B cell (primary cell): ENCODE measurements at regions not wholly inside any gene's neighbourhood (a gene's known extent, or its start where the extent isn't known, plus 50 kb on each side); places are given as distances from the start of the nearest gene placed in this dataset.

Source experiments
- ATAC-seq: fragments of 200-7000 bp; cut with Tn5 transposase; one replicate; pipeline ENCODE4 v1.10.0; 2021; ENCODE audit warnings: low read depth, mild to moderate bottlenecking, moderate number of reproducible peaks, moderate library complexity
- CTCF ChIA-PET: fragments of 350-600 bp; sonication (Branson Sonifier 250); formaldehyde crosslinking; loops from one replicate; lab custom pipeline; 2021; ENCODE audit warnings: antibody characterized with exemption, inconsistent platforms; lab: Charles Lee
- POLR2A ChIA-PET: fragments of 350-600 bp; sonication (Branson Sonifier 250); formaldehyde crosslinking; loops from one replicate; lab custom pipeline; 2021; ENCODE audit warnings: antibody characterized with exemption; lab: Charles Lee
- DNase-seq: peaks from one replicate; pipeline ENCODE4 v3.0.0; 2013
- H2AFZ ChIP-seq: 2 replicates; pipeline ENCODE4 v1.6.1; 2012; ENCODE audit warnings: mild to moderate bottlenecking, low read depth, low read length; ENCODE audit not compliant: insufficient read depth, poor library complexity, severe bottlenecking
- H3K27ac ChIP-seq, 2 donors: 1 replicate in 1 of 2; 2 replicates in 1 of 2; pipeline ENCODE4 v1.5.1; 2012 to 2013; ENCODE audit warnings: low read length in 2 of 2, mild to moderate bottlenecking in 2 of 2, moderate library complexity in 1 of 2
- H3K27me3 ChIP-seq, 4 experiments: fragments of 200-600 bp in 1 of 4; sonication (generic) in 1 of 4; replicated peaks in 1 of 4; 1 replicate in 2 of 4; 2 replicates in 2 of 4; pipeline versions ENCODE4 v1.6.1 to v1.7.0; 2013 to 2016; ENCODE audit warnings: low read length in 3 of 4, mild to moderate bottlenecking in 2 of 4, mixed read lengths in 1 of 4, moderate library complexity in 1 of 4; ENCODE audit not compliant: insufficient read depth in 4 of 4, control insufficient read depth in 3 of 4; ENCODE audit errors: control extremely low read depth in 1 of 4
- H3K36me3 ChIP-seq, 2 experiments: replicated peaks in 1 of 2; 1 replicate in 1 of 2; 2 replicates in 1 of 2; pipeline versions ENCODE4 v1.6.1 to v1.7.1; 2013; ENCODE audit warnings: low read length in 1 of 2; ENCODE audit not compliant: insufficient read depth in 2 of 2, control insufficient read depth in 1 of 2; ENCODE audit errors: control extremely low read depth in 1 of 2, extremely low read depth in 1 of 2
- H3K4me1 ChIP-seq, 2 donors: fragments of 200-600 bp in 1 of 2; sonication (generic) in 1 of 2; 1 replicate in 1 of 2; 2 replicates in 1 of 2; pipeline versions ENCODE4 v1.5.1 to v1.6.1; 2013 to 2017; ENCODE audit warnings: low read length in 2 of 2; ENCODE audit not compliant: control insufficient read depth in 2 of 2, insufficient read depth in 2 of 2
- H3K4me2 ChIP-seq: replicated peaks from 2 replicates; pipeline ENCODE3; 2012; ENCODE audit warnings: mild to moderate bottlenecking, low read depth, low read length; ENCODE audit not compliant: poor library complexity, severe bottlenecking
- H3K4me3 ChIP-seq, 5 experiments: fragments of 200-600 bp in 1 of 5; sonication (generic) in 1 of 5; 1 replicate in 3 of 5; 2 replicates in 2 of 5; pipeline versions ENCODE4 v1.5.1 to v1.7.0; 2011 to 2016; ENCODE audit warnings: low read length in 4 of 5, mild to moderate bottlenecking in 4 of 5, low read depth in 2 of 5, control low read depth in 1 of 5, moderate library complexity in 1 of 5; ENCODE audit not compliant: insufficient read depth in 1 of 5; ENCODE audit errors: control extremely low read depth in 1 of 5, extremely low read depth in 1 of 5
- H3K79me2 ChIP-seq: fragments of 200-600 bp; sonication (generic); one replicate; pipeline ENCODE4 v1.6.0; 2016; ENCODE audit warnings: low read length; ENCODE audit not compliant: control insufficient read depth, insufficient read depth
- H3K9ac ChIP-seq: fragments of 200-600 bp; sonication (generic); 2 replicates; pipeline ENCODE4 v1.6.1; 2017; ENCODE audit warnings: mild to moderate bottlenecking, low read length, moderate library complexity
- H3K9me3 ChIP-seq, 3 donors: one replicate each; pipeline versions ENCODE4 v1.6.1 to v1.7.1; 2013; ENCODE audit warnings: low read length in 2 of 3; ENCODE audit not compliant: control insufficient read depth in 2 of 3, insufficient read depth in 1 of 3; ENCODE audit errors: control extremely low read depth in 1 of 3
- H4K20me1 ChIP-seq: 2 replicates; pipeline ENCODE4 v1.6.0; 2012; ENCODE audit warnings: mild to moderate bottlenecking, low read length; ENCODE audit not compliant: insufficient read depth, control insufficient read depth, poor library complexity, severe bottlenecking
- H3K27ac Mint-ChIP-seq: one replicate; pipeline ENCODE4 v1.8.0; 2021; ENCODE audit warnings: mixed read lengths
- H3K27me3 Mint-ChIP-seq: one replicate; pipeline ENCODE4 v1.8.0; 2021; ENCODE audit warnings: mixed read lengths
- H3K4me1 Mint-ChIP-seq: one replicate; pipeline ENCODE4 v1.8.0; 2021; ENCODE audit warnings: mixed read lengths
- H3K4me3 Mint-ChIP-seq: one replicate; pipeline ENCODE4 v1.8.0; 2021; ENCODE audit warnings: mixed read lengths
- H3K9me3 Mint-ChIP-seq: one replicate; pipeline ENCODE4 v1.8.0; 2022; ENCODE audit warnings: mixed read lengths; ENCODE audit not compliant: insufficient read depth
- CTCF ChIP-seq: fragments of 200-600 bp; IDR thresholded peaks from one replicate; pipeline ENCODE4 v1.8.0; 2022; ENCODE audit warnings: antibody characterized with exemption, mild to moderate bottlenecking
- EZH2 ChIP-seq: IDR thresholded peaks from 2 replicates; pipeline ENCODE4 v1.6.1; 2012; ENCODE audit warnings: borderline replicate concordance, low read depth, mild to moderate bottlenecking, moderate library complexity, low read length; ENCODE audit not compliant: insufficient read depth, poor library complexity, severe bottlenecking
- WGBS: methylation state at CpG from one replicate; pipeline ENCODE4 v1.1.5; 2013; ENCODE audit warnings: missing lambda C conversion rate; ENCODE audit not compliant: insufficient coverage; 5-methylcytosine and 5-hydroxymethylcytosine counted together
- intact Hi-C: fragments of 100-400 bp; cut with micrococcal nuclease; formaldehyde crosslinking; loops from one replicate; pipeline ENCODE4 v1.10.0; 2022

GRCh38 chr20:61123286-61123685 lies 128.8 kb upstream of the CDH4 start:
- CTCF ChIA-PET: no interaction called here
- POLR2A ChIA-PET: no interaction called here
- peaks cover 3% of the 10 kb centered on the region for H3K4me1 Mint-ChIP-seq
- Histone ChIP-seq H3K27ac (no peak overlapping the region), H3K9me3 (peaks cover 0 to 17% (median 0%) of the 10 kb centered on the region in 3 donors), H2AFZ (no peak overlapping the region), H3K27me3 (no peaks in the 10 kb centered on the region), H3K4me1 (no peaks in the 10 kb centered on the region), H3K79me2 (no peaks in the 10 kb centered on the region), H3K36me3 (no peaks in the 10 kb centered on the region), H3K4me3 (no peak overlapping the region), H3K4me2 (no peak overlapping the region), H3K9ac (no peak overlapping the region), H4K20me1 (no peaks in the 10 kb centered on the region)
- ATAC-seq (no peak), DNase-seq (no peak)
- no peaks in the 10 kb centered on the region for H3K9me3 Mint-ChIP-seq
- WGBS: 80% methylated on average over 7 of the region's 7 CpGs
- H3K27ac Mint-ChIP-seq: no peak overlapping the region
- H3K4me3 Mint-ChIP-seq: no peak overlapping the region
- H3K27me3 Mint-ChIP-seq: no peaks in the 10 kb centered on the region
- no peak for TF ChIP-seq CTCF
- no peak for TF ChIP-seq EZH2
- intact Hi-C loops: no loop called here

GRCh38 chr20:61123751-61124368 lies 128.2 kb upstream of the CDH4 start:
- H3K36me3 ChIP-seq: no peaks in the 10 kb centered on the region
- H3K4me2 ChIP-seq: no peak overlapping the region
- no peaks in the 10 kb centered on the region for H3K27me3 Mint-ChIP-seq
- no peak overlapping the region for H2AFZ ChIP-seq
- H3K27ac ChIP-seq: no peak overlapping the region
- H4K20me1 ChIP-seq: no peaks in the 10 kb centered on the region
- H3K79me2 ChIP-seq: no peaks in the 10 kb centered on the region
- H3K9ac ChIP-seq: no peak overlapping the region
- H3K4me3 Mint-ChIP-seq: no peak overlapping the region
- WGBS: 88% methylated on average over 14 of the region's 16 CpGs
- no peaks in the 10 kb centered on the region for H3K9me3 Mint-ChIP-seq
- ChIA-PET POLR2A (no interaction called here), CTCF (no interaction called here)
- DNase-seq (no peak), ATAC-seq (no peak)
- H3K4me3 ChIP-seq: no peak overlapping the region
- H3K9me3 ChIP-seq: peaks cover 0 to 18% (median 0%) of the 10 kb centered on the region in 3 donors
- H3K27me3 ChIP-seq: no peaks in the 10 kb centered on the region
- no peaks in the 10 kb centered on the region for H3K4me1 ChIP-seq
- intact Hi-C loops: no loop called here
- no peak overlapping the region for H3K27ac Mint-ChIP-seq
- peaks cover 3% of the 10 kb centered on the region for H3K4me1 Mint-ChIP-seq
- TF ChIP-seq EZH2: no peak
